Adrenal gland (tissue), 5 donors: ENCODE measurements at regions not wholly inside any gene's neighbourhood (a gene's known extent, or its start where the extent isn't known, plus 50 kb on each side); places are given as distances from the start of the nearest gene placed in this dataset.

Experiments used
- POLR2A ChIP-seq, 2 donors: fragments of 450-650 bp; IDR thresholded peaks; one replicate each; pipeline ENCODE4 v1.6.1; 2017; ENCODE audit warnings: antibody characterized with exemption in 2 of 2, mild to moderate bottlenecking in 2 of 2, moderate library complexity in 1 of 2
- TF ChIP-seq, protein P1 (sequence below), 6 experiments: fragments of 450-650 bp in 4 of 6; fragments of 200-600 bp in 2 of 6; sonication (generic) in 1 of 6; IDR thresholded peaks; 1 replicate in 5 of 6; 2 replicates in 1 of 6; pipeline versions ENCODE4 v1.5.1 to v1.8.0; 2016 to 2021; ENCODE audit warnings: antibody characterized with exemption in 6 of 6, mild to moderate bottlenecking in 2 of 6, moderate library complexity in 1 of 6
- donor health status: DM: no; HTN: no; CAD: no.

DNA sequence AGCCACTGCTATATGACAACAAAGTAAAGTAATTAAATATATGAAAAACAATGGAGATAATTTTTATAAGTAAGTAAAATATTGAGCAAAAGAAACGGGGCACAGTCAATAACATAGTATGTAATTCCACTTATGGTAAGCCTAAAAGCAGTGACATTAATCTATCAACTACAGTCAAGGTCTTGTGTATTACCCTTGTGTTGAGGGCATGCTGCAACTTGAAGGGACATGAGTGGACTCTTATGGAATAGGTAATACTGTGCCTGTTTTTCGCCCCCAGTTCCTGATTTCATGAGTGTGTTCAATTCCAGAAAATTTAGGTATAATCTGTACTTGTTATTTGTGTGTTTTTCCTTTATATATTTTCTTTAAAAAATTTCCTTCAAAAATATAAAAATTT lies 201.3 kb upstream of the SLITRK6 start:
- TF ChIP-seq, protein P1, sequence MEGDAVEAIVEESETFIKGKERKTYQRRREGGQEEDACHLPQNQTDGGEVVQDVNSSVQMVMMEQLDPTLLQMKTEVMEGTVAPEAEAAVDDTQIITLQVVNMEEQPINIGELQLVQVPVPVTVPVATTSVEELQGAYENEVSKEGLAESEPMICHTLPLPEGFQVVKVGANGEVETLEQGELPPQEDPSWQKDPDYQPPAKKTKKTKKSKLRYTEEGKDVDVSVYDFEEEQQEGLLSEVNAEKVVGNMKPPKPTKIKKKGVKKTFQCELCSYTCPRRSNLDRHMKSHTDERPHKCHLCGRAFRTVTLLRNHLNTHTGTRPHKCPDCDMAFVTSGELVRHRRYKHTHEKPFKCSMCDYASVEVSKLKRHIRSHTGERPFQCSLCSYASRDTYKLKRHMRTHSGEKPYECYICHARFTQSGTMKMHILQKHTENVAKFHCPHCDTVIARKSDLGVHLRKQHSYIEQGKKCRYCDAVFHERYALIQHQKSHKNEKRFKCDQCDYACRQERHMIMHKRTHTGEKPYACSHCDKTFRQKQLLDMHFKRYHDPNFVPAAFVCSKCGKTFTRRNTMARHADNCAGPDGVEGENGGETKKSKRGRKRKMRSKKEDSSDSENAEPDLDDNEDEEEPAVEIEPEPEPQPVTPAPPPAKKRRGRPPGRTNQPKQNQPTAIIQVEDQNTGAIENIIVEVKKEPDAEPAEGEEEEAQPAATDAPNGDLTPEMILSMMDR (IDR thresholded peaks at IDR 0.05), result no peak
- no peak for TF ChIP-seq POLR2A (IDR thresholded peaks at IDR 0.05)
